ENCODE measurements at regions not wholly inside any gene's neighbourhood (a gene's known extent, or its start where the extent isn't known, plus 50 kb on each side); places are given as distances from the start of the nearest gene placed in this dataset.

- TF ChIP-seq CTCF (IDR thresholded peaks at IDR 0.05; ENCODE audit: poor library complexity) (no peak), EZH2 (IDR thresholded peaks at IDR 0.05; ENCODE audit: borderline replicate concordance) (no peak)
Observed at GRCh38 chr10:80700252-80700651, 162.6 kb downstream of the SH2D4B start.
